Fibroblast of lung (primary cell): ENCODE measurements at regions not wholly inside any gene's neighbourhood (a gene's known extent, or its start where the extent isn't known, plus 50 kb on each side); places are given as distances from the start of the nearest gene placed in this dataset.

Experiments
- DNase-seq, 2 donors: peaks; one replicate each; pipeline versions ENCODE4 v3.0.0 to v3.0.0-alpha.2; 2010; ENCODE audit warnings: low read depth in 2 of 2
- H2AFZ ChIP-seq: 2 replicates; pipeline ENCODE4 v1.5.1; 2012; ENCODE audit warnings: low read length, control low read depth, inconsistent platforms
- H3K27ac ChIP-seq: 2 replicates; pipeline ENCODE4 v1.5.1; 2011; ENCODE audit warnings: low read length, control low read depth; ENCODE audit not compliant: insufficient read depth
- H3K27me3 ChIP-seq: 2 replicates; pipeline ENCODE4 v1.5.1; 2011; ENCODE audit warnings: mild to moderate bottlenecking, low read length; ENCODE audit not compliant: control insufficient read depth, insufficient read depth
- H3K36me3 ChIP-seq: 2 replicates; pipeline ENCODE4 v1.5.1; 2011; ENCODE audit warnings: low read length; ENCODE audit not compliant: control insufficient read depth, insufficient read depth
- H3K4me1 ChIP-seq: 2 replicates; pipeline ENCODE4 v1.5.1; 2011; ENCODE audit warnings: low read length; ENCODE audit not compliant: control insufficient read depth, insufficient read depth; ENCODE audit errors: extremely low read depth
- H3K4me2 ChIP-seq: 2 replicates; pipeline ENCODE4 v1.5.1; 2011; ENCODE audit warnings: low read length, control low read depth; ENCODE audit not compliant: insufficient read depth; ENCODE audit errors: extremely low read depth
- H3K4me3 ChIP-seq, 4 experiments: fragments of 200-600 bp in 1 of 4; sonication (generic) in 1 of 4; replicated peaks in 1 of 4; 2 replicates each; pipeline ENCODE4 v1.5.1; 2011 to 2016; ENCODE audit warnings: low read length in 4 of 4, low read depth in 3 of 4, mild to moderate bottlenecking in 3 of 4, control low read depth in 2 of 4, inconsistent platforms in 1 of 4, mixed read lengths in 1 of 4; ENCODE audit not compliant: insufficient read depth in 1 of 4; ENCODE audit errors: control extremely low read depth in 1 of 4
- H3K79me2 ChIP-seq: 2 replicates; pipeline ENCODE4 v1.5.1; 2012; ENCODE audit warnings: mild to moderate bottlenecking, low read length, inconsistent platforms; ENCODE audit not compliant: control insufficient read depth, insufficient read depth
- H3K9ac ChIP-seq: 2 replicates; pipeline ENCODE4 v1.5.1; 2011; ENCODE audit warnings: mild to moderate bottlenecking, low read length, control low read depth; ENCODE audit not compliant: insufficient read depth
- H3K9me3 ChIP-seq: 2 replicates; pipeline ENCODE4 v1.5.1; 2012; ENCODE audit warnings: low read depth, low read length; ENCODE audit not compliant: control insufficient read depth, insufficient read depth
- H4K20me1 ChIP-seq: 2 replicates; pipeline ENCODE4 v1.5.1; 2011; ENCODE audit warnings: low read length; ENCODE audit not compliant: control insufficient read depth, insufficient read depth; ENCODE audit errors: extremely low read depth
- EZH2 ChIP-seq: IDR thresholded peaks from 2 replicates; pipeline ENCODE4 v1.5.1; 2012; ENCODE audit warnings: low read length, control low read depth, mild to moderate bottlenecking; ENCODE audit errors: missing control alignments
- TF ChIP-seq, protein P1 (sequence below), 2 donors: IDR thresholded peaks in 1 of 2; conservative IDR thresholded peaks in 1 of 2; 1 replicate in 1 of 2; 2 replicates in 1 of 2; pipeline ENCODE4 v1.5.1; 2011 to 2012; ENCODE audit warnings: low read length in 2 of 2, control low read depth in 1 of 2, inconsistent platforms in 1 of 2, low read depth in 1 of 2, mild to moderate bottlenecking in 1 of 2

- TF ChIP-seq EZH2 = no peak
- TF ChIP-seq, protein P1, sequence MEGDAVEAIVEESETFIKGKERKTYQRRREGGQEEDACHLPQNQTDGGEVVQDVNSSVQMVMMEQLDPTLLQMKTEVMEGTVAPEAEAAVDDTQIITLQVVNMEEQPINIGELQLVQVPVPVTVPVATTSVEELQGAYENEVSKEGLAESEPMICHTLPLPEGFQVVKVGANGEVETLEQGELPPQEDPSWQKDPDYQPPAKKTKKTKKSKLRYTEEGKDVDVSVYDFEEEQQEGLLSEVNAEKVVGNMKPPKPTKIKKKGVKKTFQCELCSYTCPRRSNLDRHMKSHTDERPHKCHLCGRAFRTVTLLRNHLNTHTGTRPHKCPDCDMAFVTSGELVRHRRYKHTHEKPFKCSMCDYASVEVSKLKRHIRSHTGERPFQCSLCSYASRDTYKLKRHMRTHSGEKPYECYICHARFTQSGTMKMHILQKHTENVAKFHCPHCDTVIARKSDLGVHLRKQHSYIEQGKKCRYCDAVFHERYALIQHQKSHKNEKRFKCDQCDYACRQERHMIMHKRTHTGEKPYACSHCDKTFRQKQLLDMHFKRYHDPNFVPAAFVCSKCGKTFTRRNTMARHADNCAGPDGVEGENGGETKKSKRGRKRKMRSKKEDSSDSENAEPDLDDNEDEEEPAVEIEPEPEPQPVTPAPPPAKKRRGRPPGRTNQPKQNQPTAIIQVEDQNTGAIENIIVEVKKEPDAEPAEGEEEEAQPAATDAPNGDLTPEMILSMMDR (conservative IDR thresholded peaks at IDR 0.05 in 1 of 2, IDR thresholded peaks at IDR 0.05 in 1 of 2; ENCODE audit: low read depth in 1 of 2, low read length in 2 of 2) = no peak
- no peak overlapping the region for H3K9ac ChIP-seq
- H3K36me3 ChIP-seq = no peaks in the 10 kb centered on the region
- H4K20me1 ChIP-seq = no peaks in the 10 kb centered on the region
- H2AFZ ChIP-seq = no peak overlapping the region
- H3K4me2 ChIP-seq = no peak overlapping the region
- peaks cover 9% of the 10 kb centered on the region for H3K4me1 ChIP-seq
- H3K79me2 ChIP-seq = no peaks in the 10 kb centered on the region
- no peaks in the 10 kb centered on the region for H3K9me3 ChIP-seq
- no peaks in the 10 kb centered on the region for H3K27me3 ChIP-seq
- DNase-seq = no peak
- no peak overlapping the region for H3K27ac ChIP-seq
- no peak overlapping the region for H3K4me3 ChIP-seq
Observed at GRCh38 chr5:96326902-96327301, 106.1 kb downstream of the PCSK1 start.

DNA sequence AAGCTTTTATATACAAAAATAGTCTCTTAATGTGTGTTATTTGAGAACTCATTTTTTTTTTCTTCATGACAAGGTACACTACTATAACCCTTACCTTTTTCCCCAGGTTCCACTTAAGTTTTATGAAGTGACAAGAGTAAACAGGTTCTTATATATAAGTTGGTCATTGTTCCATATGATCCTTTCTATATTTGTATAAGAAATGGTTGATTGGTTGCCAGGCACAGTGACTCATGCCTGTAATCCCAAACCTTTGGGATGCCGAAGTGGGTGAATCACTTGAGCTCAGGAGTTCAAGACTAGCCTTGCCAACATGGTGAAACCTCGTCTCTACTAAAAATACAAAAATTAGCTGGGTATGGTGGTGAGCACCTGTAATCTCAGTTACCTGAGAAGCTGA lies 108.3 kb downstream of the PCSK1 start:
- H3K4me2 ChIP-seq = no peak overlapping the region
- no peaks in the 10 kb centered on the region for H4K20me1 ChIP-seq
- H3K9me3 ChIP-seq = no peaks in the 10 kb centered on the region
- H3K79me2 ChIP-seq = no peaks in the 10 kb centered on the region
- no peak overlapping the region for H3K4me3 ChIP-seq
- no peak overlapping the region for H2AFZ ChIP-seq
- no peak overlapping the region for H3K27ac ChIP-seq
- no peak for TF ChIP-seq EZH2
- TF ChIP-seq, protein P1 (conservative IDR thresholded peaks at IDR 0.05 in 1 of 2, IDR thresholded peaks at IDR 0.05 in 1 of 2; ENCODE audit: low read depth in 1 of 2, low read length in 2 of 2) = no peak
- DNase-seq = peak; percentile 84 to 91
- H3K36me3 ChIP-seq = no peaks in the 10 kb centered on the region
- peaks cover 8% of the 10 kb centered on the region for H3K4me1 ChIP-seq
- no peak overlapping the region for H3K9ac ChIP-seq
- H3K27me3 ChIP-seq = no peaks in the 10 kb centered on the region

DNA sequence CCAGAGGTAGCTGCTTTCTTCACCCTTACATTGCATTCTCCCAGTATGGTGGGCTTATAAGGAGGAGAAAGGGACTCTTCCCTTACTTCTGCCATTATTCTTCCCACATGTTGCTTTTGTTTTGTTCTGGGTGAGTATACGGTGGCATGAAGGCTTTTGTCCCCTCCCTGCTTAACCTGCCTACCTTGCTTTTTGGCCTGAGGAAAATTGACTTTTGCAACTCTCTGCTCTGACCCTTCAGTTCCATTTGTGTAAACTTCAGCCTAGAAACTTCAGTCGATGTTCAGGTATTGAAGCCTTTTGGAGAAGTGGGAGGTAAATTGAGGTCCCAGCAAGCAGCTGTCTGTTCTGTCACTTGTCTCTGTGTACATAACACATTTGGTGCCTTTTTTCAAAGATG lies 110.2 kb downstream of the PCSK1 start:
- Histone ChIP-seq H3K27ac (no peak overlapping the region), H3K27me3 (no peaks in the 10 kb centered on the region), H2AFZ (no peak overlapping the region), H3K9ac (no peak overlapping the region), H3K79me2 (no peaks in the 10 kb centered on the region), H3K9me3 (no peaks in the 10 kb centered on the region), H3K4me2 (no peak overlapping the region), H3K4me3 (no peak overlapping the region), H3K4me1 (peaks cover 8% of the 10 kb centered on the region), H3K36me3 (no peaks in the 10 kb centered on the region), H4K20me1 (no peaks in the 10 kb centered on the region)
- TF ChIP-seq, protein P1 (conservative IDR thresholded peaks at IDR 0.05 in 1 of 2, IDR thresholded peaks at IDR 0.05 in 1 of 2; ENCODE audit: low read depth in 1 of 2, low read length in 2 of 2) = no peak
- TF ChIP-seq EZH2 = no peak
- no peak for DNase-seq
